ENCODE measurements at regions not wholly inside any gene's neighbourhood (a gene's known extent, or its start where the extent isn't known, plus 50 kb on each side); places are given as distances from the start of the nearest gene placed in this dataset.
"Not testable (repeated sequence)": the region's sequence is repeated elsewhere in the genome, so short reads cannot be mapped to it uniquely, and the experiment has no call there.

DNA sequence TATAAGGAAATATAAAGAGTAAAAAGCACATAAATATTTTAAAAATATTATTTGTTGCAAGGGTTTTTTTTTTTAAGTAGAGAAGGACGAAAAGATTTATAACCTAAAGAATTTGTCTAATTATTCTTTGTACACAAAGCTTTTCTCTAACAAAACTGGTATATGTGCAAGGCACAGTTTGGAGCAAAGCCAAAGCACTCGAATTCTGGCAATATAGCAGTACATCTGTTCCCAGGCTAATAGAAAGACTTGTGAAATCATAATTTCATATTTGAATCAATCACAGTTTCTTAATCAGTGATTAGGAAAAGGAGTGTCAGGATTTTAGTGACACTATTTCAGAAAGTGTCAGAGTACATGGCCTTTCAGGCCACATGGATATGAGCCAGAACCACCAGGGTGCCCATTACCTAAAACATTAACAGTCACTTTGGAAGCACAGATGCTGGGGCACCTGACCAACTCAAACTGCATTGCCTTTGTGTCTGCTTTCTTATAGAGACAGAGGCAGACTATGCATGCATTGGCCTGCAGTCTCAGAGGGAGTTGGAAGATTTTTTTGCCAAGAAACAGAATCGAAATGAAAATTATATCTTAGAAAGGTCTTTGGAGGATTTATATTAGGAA, 651.8 kb upstream of the SGO1 start:
- H3K4me1 Mint-ChIP-seq, result no peaks in the 10 kb centered on the region

GRCh38 chr3:20836801-20837200, 650.8 kb upstream of the SGO1 start:
- Mint-ChIP-seq H3K36me3 (peaks cover 3% of the 10 kb centered on the region), H3K9me3 (peaks cover 3% of the 10 kb centered on the region), H3K4me1 (no peaks in the 10 kb centered on the region), H3K27ac (no peak overlapping the region), H3K27me3 (no peaks in the 10 kb centered on the region), H3K4me3 (no peak overlapping the region)
- no peak for DNase-seq

More for the DNA sequence above, 651.8 kb upstream of the SGO1 start:
- Mint-ChIP-seq H3K27me3 (no peaks in the 10 kb centered on the region), H3K27ac (no peak overlapping the region), H3K36me3 (peaks cover 3% of the 10 kb centered on the region), H3K4me3 (no peak overlapping the region), H3K9me3 (peaks cover 3% of the 10 kb centered on the region)
- DNase-seq, result no peak

- peaks cover 3% of the 10 kb centered on the region for H3K9me3 Mint-ChIP-seq
- no peak overlapping the region for H3K27ac Mint-ChIP-seq
- no peaks in the 10 kb centered on the region for H3K27me3 Mint-ChIP-seq
- H3K36me3 Mint-ChIP-seq, result peaks cover 3% of the 10 kb centered on the region
- DNase-seq, result no peak
- H3K4me3 Mint-ChIP-seq, result no peak overlapping the region
- H3K4me1 Mint-ChIP-seq, result no peaks in the 10 kb centered on the region
These were observed 647.0 kb upstream of the SGO1 start for GRCh38 chr3:20832963-20833362.

GRCh38 chr3:20822251-20822650, 636.2 kb upstream of the SGO1 start:
- Mint-ChIP-seq H3K27me3 (no peaks in the 10 kb centered on the region), H3K4me1 (no peaks in the 10 kb centered on the region), H3K36me3 (peaks cover 13% of the 10 kb centered on the region), H3K9me3 (peaks cover 15% of the 10 kb centered on the region), H3K4me3 (no peak overlapping the region), H3K27ac (no peak overlapping the region)
- no peak for DNase-seq

GRCh38 chr3:20820872-20821271, 634.9 kb upstream of the SGO1 start:
- not testable (repeated sequence) for DNase-seq, H3K4me3 Mint-ChIP-seq, H3K27ac Mint-ChIP-seq, H3K4me1 Mint-ChIP-seq, H3K27me3 Mint-ChIP-seq
- H3K36me3 Mint-ChIP-seq, result peaks cover 13% of the 10 kb centered on the region
- H3K9me3 Mint-ChIP-seq, result peaks cover 15% of the 10 kb centered on the region

GRCh38 chr3:20811631-20812030, 625.6 kb upstream of the SGO1 start:
- no peak for DNase-seq
- H3K9me3 Mint-ChIP-seq, result peaks cover 8% of the 10 kb centered on the region
- no peak overlapping the region for H3K4me3 Mint-ChIP-seq
- H3K27me3 Mint-ChIP-seq, result no peaks in the 10 kb centered on the region
- no peaks in the 10 kb centered on the region for H3K4me1 Mint-ChIP-seq
- H3K27ac Mint-ChIP-seq, result no peak overlapping the region
- peaks cover 4% of the 10 kb centered on the region for H3K36me3 Mint-ChIP-seq

GRCh38 chr3:20811006-20811405, 625.0 kb upstream of the SGO1 start:
- Mint-ChIP-seq H3K27me3 (no peaks in the 10 kb centered on the region), H3K4me1 (no peaks in the 10 kb centered on the region), H3K36me3 (peaks cover 4% of the 10 kb centered on the region), H3K9me3 (peaks cover 8% of the 10 kb centered on the region), H3K27ac (no peak overlapping the region), H3K4me3 (no peak overlapping the region)
- DNase-seq, result no peak

- Mint-ChIP-seq H3K4me3 (no peak overlapping the region), H3K9me3 (peaks cover 8% of the 10 kb centered on the region), H3K27me3 (no peaks in the 10 kb centered on the region)
These were observed 624.5 kb upstream of the SGO1 start for GRCh38 chr3:20810555-20810954.

DNA sequence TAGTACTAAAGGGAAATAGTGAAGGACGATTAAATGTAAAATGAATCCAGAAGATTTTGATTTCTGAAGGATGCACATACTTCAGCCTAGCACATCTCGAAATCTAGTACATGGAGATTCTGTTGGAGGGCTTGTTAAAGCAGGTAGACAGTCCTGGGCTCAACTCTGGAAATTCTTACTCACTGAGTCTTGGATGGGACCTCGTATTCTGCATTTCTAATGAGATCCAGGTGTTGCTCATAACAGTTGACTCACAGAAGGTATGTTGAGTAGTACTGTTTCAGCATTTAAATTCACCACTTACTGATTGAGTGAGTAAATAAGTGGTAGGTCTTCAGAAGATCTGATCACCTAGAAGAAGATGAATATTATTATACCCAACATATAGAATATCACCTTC, 623.4 kb upstream of the SGO1 start:
- Mint-ChIP-seq H3K4me3 (no peak overlapping the region), H3K36me3 (peaks cover 4% of the 10 kb centered on the region), H3K9me3 (peaks cover 8% of the 10 kb centered on the region), H3K27me3 (no peaks in the 10 kb centered on the region), H3K27ac (no peak overlapping the region), H3K4me1 (no peaks in the 10 kb centered on the region)
- no peak for DNase-seq

More at GRCh38 chr3:20810555-20810954, 624.5 kb upstream of the SGO1 start:
- Mint-ChIP-seq H3K4me1 (no peaks in the 10 kb centered on the region), H3K36me3 (peaks cover 4% of the 10 kb centered on the region), H3K27ac (no peak overlapping the region)
- DNase-seq, result no peak

DNA sequence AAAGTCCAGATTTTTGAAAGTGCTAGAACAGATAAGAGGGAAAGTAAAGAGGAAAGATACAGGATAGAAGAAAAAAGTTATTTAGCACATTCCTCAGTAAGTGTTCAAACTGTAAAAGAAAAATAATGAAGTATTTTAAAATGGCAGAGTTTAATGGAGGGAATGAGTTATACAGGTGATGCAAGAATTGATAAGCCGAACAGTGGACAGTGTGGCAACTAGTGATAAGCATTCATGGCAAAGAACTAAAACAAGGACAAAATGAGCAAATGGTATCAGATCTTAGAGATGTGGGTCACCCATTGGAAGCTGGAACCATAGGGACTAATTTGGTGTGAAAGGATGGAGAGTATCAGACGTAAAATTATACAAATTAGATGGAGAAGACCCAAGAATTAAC, 622.9 kb upstream of the SGO1 start:
- Mint-ChIP-seq H3K4me1 (no peaks in the 10 kb centered on the region), H3K4me3 (no peak overlapping the region), H3K9me3 (peaks cover 8% of the 10 kb centered on the region), H3K36me3 (peaks cover 4% of the 10 kb centered on the region), H3K27ac (no peak overlapping the region), H3K27me3 (no peaks in the 10 kb centered on the region)
- no peak for DNase-seq

DNA sequence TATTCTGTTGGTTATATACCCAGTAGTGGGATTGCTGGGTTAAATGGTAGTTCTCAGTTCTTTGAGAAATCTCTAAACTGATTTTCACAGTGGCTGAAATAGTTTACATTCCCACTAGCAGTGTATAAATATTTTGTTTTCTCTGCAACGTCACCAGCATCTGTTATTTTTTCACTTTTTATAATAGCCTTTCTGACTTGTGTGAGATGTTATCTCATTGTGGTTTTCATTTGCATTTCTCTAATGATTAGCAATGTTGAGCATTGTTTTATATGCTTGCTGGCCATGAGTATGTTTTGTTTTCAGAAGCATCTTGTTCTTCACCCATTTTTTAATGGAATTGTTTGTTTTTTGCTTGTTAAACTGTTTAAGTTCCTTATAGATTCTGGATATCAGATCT, 612.7 kb upstream of the SGO1 start:
- Mint-ChIP-seq H3K27ac (no peak overlapping the region), H3K4me3 (no peak overlapping the region), H3K9me3 (peaks cover 18% of the 10 kb centered on the region), H3K36me3 (no peaks in the 10 kb centered on the region), H3K4me1 (no peaks in the 10 kb centered on the region), H3K27me3 (no peaks in the 10 kb centered on the region)
- DNase-seq, result no peak

- no peaks in the 10 kb centered on the region for H3K27me3 Mint-ChIP-seq
- no peak overlapping the region for H3K27ac Mint-ChIP-seq
- H3K9me3 Mint-ChIP-seq, result peaks cover 18% of the 10 kb centered on the region
- no peaks in the 10 kb centered on the region for H3K4me1 Mint-ChIP-seq
- no peak overlapping the region for H3K4me3 Mint-ChIP-seq
- no peak for DNase-seq
- H3K36me3 Mint-ChIP-seq, result peaks cover 2% of the 10 kb centered on the region
These were observed 601.0 kb upstream of the SGO1 start for GRCh38 chr3:20787005-20787404.

- Mint-ChIP-seq H3K27ac (no peak overlapping the region), H3K4me1 (no peaks in the 10 kb centered on the region)
These were observed 590.7 kb upstream of the SGO1 start for GRCh38 chr3:20776692-20777091.

GRCh38 chr3:20776286-20776685, 590.3 kb upstream of the SGO1 start:
- no peaks in the 10 kb centered on the region for H3K36me3 Mint-ChIP-seq
- no peak overlapping the region for H3K27ac Mint-ChIP-seq
- no peaks in the 10 kb centered on the region for H3K4me1 Mint-ChIP-seq
- no peak for DNase-seq
- H3K4me3 Mint-ChIP-seq, result no peak overlapping the region
- peaks cover 11% of the 10 kb centered on the region for H3K9me3 Mint-ChIP-seq
- no peaks in the 10 kb centered on the region for H3K27me3 Mint-ChIP-seq

More at GRCh38 chr3:20776692-20777091, 590.7 kb upstream of the SGO1 start:
- no peaks in the 10 kb centered on the region for H3K27me3 Mint-ChIP-seq
- H3K4me3 Mint-ChIP-seq, result no peak overlapping the region
- DNase-seq, result no peak
- H3K36me3 Mint-ChIP-seq, result no peaks in the 10 kb centered on the region
- H3K9me3 Mint-ChIP-seq, result peaks cover 15% of the 10 kb centered on the region

- H3K9me3 Mint-ChIP-seq, result no peaks in the 10 kb centered on the region
- no peak overlapping the region for H3K4me3 Mint-ChIP-seq
- no peak overlapping the region for H3K27ac Mint-ChIP-seq
- DNase-seq, result no peak
- no peaks in the 10 kb centered on the region for H3K27me3 Mint-ChIP-seq
- H3K36me3 Mint-ChIP-seq, result no peaks in the 10 kb centered on the region
- no peaks in the 10 kb centered on the region for H3K4me1 Mint-ChIP-seq
These were observed 587.4 kb upstream of the SGO1 start for GRCh38 chr3:20773320-20773984.

DNA sequence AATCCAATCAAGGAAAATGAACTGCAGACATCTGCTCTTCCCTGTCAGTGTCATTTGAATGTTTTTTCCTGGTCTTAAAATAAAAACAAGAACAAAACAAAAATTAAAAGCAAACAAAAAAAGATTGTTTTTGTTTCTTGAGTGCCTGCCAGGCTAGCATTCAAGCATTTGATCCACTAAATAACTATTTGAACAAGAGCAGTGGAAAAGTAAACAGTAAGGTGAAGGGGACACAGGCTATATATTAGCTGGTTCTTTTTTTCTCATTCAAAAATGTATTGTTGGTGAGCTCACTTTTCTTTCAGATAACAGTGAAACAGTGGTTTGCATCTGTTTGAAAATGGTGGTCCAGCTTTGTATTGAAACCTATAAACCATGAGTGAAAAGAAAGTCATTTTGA, 586.9 kb upstream of the SGO1 start:
- Mint-ChIP-seq H3K4me3 (no peak overlapping the region), H3K9me3 (no peaks in the 10 kb centered on the region), H3K4me1 (no peaks in the 10 kb centered on the region), H3K36me3 (no peaks in the 10 kb centered on the region), H3K27ac (no peak overlapping the region), H3K27me3 (no peaks in the 10 kb centered on the region)
- no peak for DNase-seq
